HEK293T (cell line): ENCODE measurements at regions not wholly inside any gene's neighbourhood (a gene's known extent, or its start where the extent isn't known, plus 50 kb on each side); places are given as distances from the start of the nearest gene placed in this dataset.

ENCODE experiments used
- ARNT ChIP-seq: fragments of 450-650 bp; IDR thresholded peaks from 2 replicates; pipeline ENCODE4 v1.6.1; 2017; ENCODE audit warnings: mild to moderate bottlenecking
- BHLHE40 ChIP-seq: fragments of 450-650 bp; IDR thresholded peaks from 2 replicates; pipeline ENCODE4 v1.6.1; 2016; ENCODE audit warnings: mild to moderate bottlenecking, moderate library complexity, borderline replicate concordance
- FOXA1 ChIP-seq: fragments of 450-650 bp; IDR thresholded peaks from 2 replicates; pipeline ENCODE4 v1.6.1; 2016; ENCODE audit warnings: mild to moderate bottlenecking
- FOXK2 ChIP-seq: fragments of 450-650 bp; IDR thresholded peaks from 2 replicates; pipeline ENCODE4 v1.6.1; 2016; ENCODE audit warnings: mild to moderate bottlenecking
- FOXM1 ChIP-seq: fragments of 450-650 bp; IDR thresholded peaks from 2 replicates; pipeline ENCODE4 v1.6.1; 2017; ENCODE audit warnings: mild to moderate bottlenecking, borderline replicate concordance
- NFRKB ChIP-seq: fragments of 450-650 bp; IDR thresholded peaks from 2 replicates; pipeline ENCODE4 v1.6.1; 2016; ENCODE audit warnings: mild to moderate bottlenecking, moderate library complexity
- SP1 ChIP-seq: fragments of 450-650 bp; IDR thresholded peaks from 2 replicates; pipeline ENCODE4 v1.6.1; 2017
- TARDBP ChIP-seq: fragments of 450-650 bp; IDR thresholded peaks from 2 replicates; pipeline ENCODE4 v1.6.1; 2016
- ZNF384 ChIP-seq: fragments of 450-650 bp; IDR thresholded peaks from 2 replicates; pipeline ENCODE4 v1.6.1; 2016

DNA sequence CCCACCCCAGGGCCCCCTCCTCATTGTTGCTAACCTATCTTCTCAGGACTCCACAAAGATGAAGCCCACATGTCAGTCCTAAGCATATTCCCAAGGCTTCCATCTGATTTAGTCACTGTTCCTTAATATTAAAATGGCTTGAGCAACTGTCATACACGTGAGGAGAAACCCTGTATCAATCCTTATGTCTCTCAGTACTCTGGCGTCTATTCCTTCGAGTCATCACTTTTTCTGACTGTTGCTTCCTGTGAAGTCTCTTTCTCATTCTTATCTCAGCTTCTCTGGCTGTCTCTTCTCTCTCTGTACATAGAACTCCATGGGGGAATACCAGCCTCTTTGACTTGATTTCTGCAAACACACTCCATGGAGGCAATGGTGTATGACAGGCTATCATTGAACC, 98.4 kb downstream of the C4BPA start:
- no peak for TF ChIP-seq ARNT
- no peak for TF ChIP-seq BHLHE40
- no peak for TF ChIP-seq ZNF384
- no peak for TF ChIP-seq FOXM1
- TF ChIP-seq FOXA1: no peak
- TF ChIP-seq NFRKB: no peak
- no peak for TF ChIP-seq TARDBP
- no peak for TF ChIP-seq FOXK2
- no peak for TF ChIP-seq SP1
